NCI-H69 (cell line): ENCODE measurements at regions not wholly inside any gene's neighbourhood (a gene's known extent, or its start where the extent isn't known, plus 50 kb on each side); places are given as distances from the start of the nearest gene placed in this dataset.
A peak's percentile ranks its signal among the peaks of the same experiment; 100 is the strongest.

ENCODE experiments used
- DNase-seq: peaks from one replicate; lab custom pipeline; 2025; lab: John Stamatoyannopoulos, UW

GRCh38 chr5:153880106-153880505 lies 158.6 kb downstream of the FAM114A2 start:
- DNase-seq = peak; percentile 74

DNA sequence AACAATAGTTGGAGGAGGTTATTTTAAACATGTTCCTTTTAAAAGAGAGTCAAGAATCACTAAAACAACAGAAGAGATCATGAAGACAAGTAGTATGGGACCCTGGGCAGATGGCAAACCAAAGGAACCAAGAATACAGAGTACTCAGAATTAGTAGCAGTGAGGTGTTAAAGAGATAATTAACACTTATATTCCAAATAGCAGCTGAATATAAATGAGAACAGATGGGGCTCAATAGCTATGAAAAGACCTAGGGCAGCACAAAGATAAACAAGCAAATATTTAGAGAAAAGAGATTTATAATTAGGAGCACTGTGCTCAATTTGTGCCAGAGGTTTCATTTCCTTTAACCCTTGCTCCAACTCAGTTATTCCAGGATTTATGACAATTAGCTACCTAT lies 159.1 kb downstream of the FAM114A2 start:
- DNase-seq = peak; percentile 91

DNA sequence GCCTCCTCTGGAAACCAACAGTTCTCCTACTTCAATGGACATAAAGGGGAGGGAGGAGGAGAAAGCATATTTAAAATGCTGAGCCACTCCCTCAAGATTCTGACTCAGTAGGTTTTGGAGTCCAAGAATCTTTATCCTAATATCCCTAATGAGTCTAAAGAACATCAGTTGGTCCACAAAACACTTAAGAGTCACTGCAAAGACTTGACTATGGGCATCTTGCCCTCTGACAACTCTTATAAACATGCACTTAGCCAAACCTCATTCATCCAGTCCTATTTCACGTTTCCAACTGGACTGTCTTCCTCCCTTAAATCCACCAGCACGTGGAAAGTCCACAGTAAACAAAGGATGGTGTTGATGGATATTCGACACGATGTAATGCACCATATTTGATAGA lies 172.5 kb downstream of the FAM114A2 start:
- no peak for DNase-seq

GRCh38 chr5:153865016-153865415 lies 173.7 kb downstream of the FAM114A2 start:
- no peak for DNase-seq

GRCh38 chr5:153863951-153864350 lies 174.8 kb downstream of the FAM114A2 start:
- DNase-seq = no peak
